Endothelial cell (in vitro differentiated cells): ENCODE measurements at regions not wholly inside any gene's neighbourhood (a gene's known extent, or its start where the extent isn't known, plus 50 kb on each side); places are given as distances from the start of the nearest gene placed in this dataset.

Source experiments
- DNase-seq: peaks from one replicate; pipeline ENCODE4 v3.0.0; 2021; ENCODE audit warnings: low spot score
- H3K27ac Mint-ChIP-seq: one replicate; pipeline ENCODE4 v1.8.0; 2021; ENCODE audit warnings: mixed read lengths, inconsistent platforms; ENCODE audit not compliant: unreplicated experiment
- H3K27me3 Mint-ChIP-seq: one replicate; pipeline ENCODE4 v1.8.0; 2021; ENCODE audit warnings: mild to moderate bottlenecking, moderate library complexity, mixed read lengths, inconsistent platforms; ENCODE audit not compliant: unreplicated experiment
- H3K36me3 Mint-ChIP-seq: one replicate; pipeline ENCODE4 v1.8.0; 2021; ENCODE audit warnings: mild to moderate bottlenecking, low read depth, mixed read lengths, inconsistent platforms; ENCODE audit not compliant: unreplicated experiment
- H3K4me1 Mint-ChIP-seq: one replicate; pipeline ENCODE4 v1.8.0; 2021; ENCODE audit warnings: mild to moderate bottlenecking, mixed read lengths, inconsistent platforms; ENCODE audit not compliant: unreplicated experiment
- H3K4me3 Mint-ChIP-seq: one replicate; pipeline ENCODE4 v1.8.0; 2021; ENCODE audit warnings: mild to moderate bottlenecking, mixed read lengths, inconsistent platforms; ENCODE audit not compliant: unreplicated experiment
- H3K9me3 Mint-ChIP-seq: one replicate; pipeline ENCODE4 v1.8.0; 2021; ENCODE audit warnings: mixed read lengths, inconsistent platforms; ENCODE audit not compliant: unreplicated experiment
- CTCF ChIP-seq: fragments of 200-600 bp; sonication (generic); IDR thresholded peaks from one replicate; pipeline ENCODE4 v1.5.0; 2021; ENCODE audit warnings: antibody characterized with exemption; ENCODE audit not compliant: unreplicated experiment

GRCh38 chr10:14439451-14440259, 108.9 kb upstream of the FRMD4A start:
- no peaks in the 10 kb centered on the region for H3K4me1 Mint-ChIP-seq
- H3K27me3 Mint-ChIP-seq, result no peaks in the 10 kb centered on the region
- H3K27ac Mint-ChIP-seq, result no peak overlapping the region
- no peak overlapping the region for H3K4me3 Mint-ChIP-seq
- TF ChIP-seq CTCF, result no peak
- no peaks in the 10 kb centered on the region for H3K9me3 Mint-ChIP-seq
- H3K36me3 Mint-ChIP-seq, result no peaks in the 10 kb centered on the region
- DNase-seq, result no peak

- no peak overlapping the region for H3K27ac Mint-ChIP-seq
Observed at GRCh38 chr10:14438576-14438975, 107.9 kb upstream of the FRMD4A start.

GRCh38 chr10:14438057-14438456, 107.3 kb upstream of the FRMD4A start:
- TF ChIP-seq CTCF, result no peak
- DNase-seq, result no peak
- H3K4me1 Mint-ChIP-seq, result no peaks in the 10 kb centered on the region
- H3K36me3 Mint-ChIP-seq, result no peaks in the 10 kb centered on the region
- H3K9me3 Mint-ChIP-seq, result no peaks in the 10 kb centered on the region
- no peak overlapping the region for H3K27ac Mint-ChIP-seq
- no peak overlapping the region for H3K4me3 Mint-ChIP-seq
- H3K27me3 Mint-ChIP-seq, result no peaks in the 10 kb centered on the region

More at GRCh38 chr10:14438576-14438975, 107.9 kb upstream of the FRMD4A start:
- Mint-ChIP-seq H3K4me3 (no peak overlapping the region), H3K9me3 (no peaks in the 10 kb centered on the region), H3K36me3 (no peaks in the 10 kb centered on the region), H3K27me3 (no peaks in the 10 kb centered on the region), H3K4me1 (no peaks in the 10 kb centered on the region)
- no peak for DNase-seq
- no peak for TF ChIP-seq CTCF

GRCh38 chr10:14435976-14436632, 105.4 kb upstream of the FRMD4A start:
- H3K36me3 Mint-ChIP-seq, result no peaks in the 10 kb centered on the region
- TF ChIP-seq CTCF, result no peak

GRCh38 chr10:14433147-14433546, 102.4 kb upstream of the FRMD4A start:
- DNase-seq, result no peak

More at GRCh38 chr10:14435976-14436632, 105.4 kb upstream of the FRMD4A start:
- H3K4me1 Mint-ChIP-seq, result no peaks in the 10 kb centered on the region
- DNase-seq, result no peak
- H3K9me3 Mint-ChIP-seq, result no peaks in the 10 kb centered on the region
- H3K27ac Mint-ChIP-seq, result no peak overlapping the region
- no peaks in the 10 kb centered on the region for H3K27me3 Mint-ChIP-seq
- no peak overlapping the region for H3K4me3 Mint-ChIP-seq

More at GRCh38 chr10:14433147-14433546, 102.4 kb upstream of the FRMD4A start:
- no peaks in the 10 kb centered on the region for H3K27me3 Mint-ChIP-seq
- H3K4me3 Mint-ChIP-seq, result no peak overlapping the region
- no peaks in the 10 kb centered on the region for H3K36me3 Mint-ChIP-seq
- H3K9me3 Mint-ChIP-seq, result no peaks in the 10 kb centered on the region
- no peak overlapping the region for H3K27ac Mint-ChIP-seq
- no peak for TF ChIP-seq CTCF
- no peaks in the 10 kb centered on the region for H3K4me1 Mint-ChIP-seq
